Coronary artery (tissue), 2 donors: ENCODE measurements at regions not wholly inside any gene's neighbourhood (a gene's known extent, or its start where the extent isn't known, plus 50 kb on each side); places are given as distances from the start of the nearest gene placed in this dataset.

Source experiments
- DNase-seq: peaks from one replicate; pipeline ENCODE4 v3.0.0-alpha.2; 2017; ENCODE audit warnings: low spot score
- H3K27ac ChIP-seq, 2 donors: fragments of 200-600 bp; sonication (generic); one replicate each; pipeline ENCODE4 v1.5.1; 2016 to 2019
- H3K4me3 ChIP-seq: fragments of 200-600 bp; sonication (generic); 2 replicates; pipeline ENCODE4 v1.5.1; 2016; ENCODE audit warnings: mild to moderate bottlenecking, moderate library complexity
- TF ChIP-seq, protein P1 (sequence below): fragments of 200-600 bp; sonication (generic); IDR thresholded peaks from one replicate; pipeline ENCODE4 v1.5.1; 2019; ENCODE audit warnings: antibody characterized with exemption

DNA sequence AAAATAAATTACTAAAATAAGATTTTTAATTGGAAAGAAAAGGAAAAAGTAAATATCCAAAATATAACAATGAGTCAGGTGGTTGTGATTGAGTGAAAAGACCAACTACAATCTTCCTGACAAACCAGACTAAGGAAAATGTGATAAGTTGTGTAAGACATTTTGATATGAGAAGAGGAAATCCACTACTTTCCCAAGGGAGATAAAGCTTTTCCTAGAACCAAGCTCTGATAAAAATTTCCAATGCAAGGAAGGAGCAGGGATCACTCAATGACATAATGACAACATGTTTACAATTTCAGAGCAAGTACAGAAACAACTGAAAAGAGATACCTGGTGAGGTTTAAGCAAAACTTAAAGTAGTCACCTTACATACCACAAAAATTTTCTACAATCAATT is 305.1 kb upstream of the RASGEF1B start:
- Histone ChIP-seq H3K27ac (no peak overlapping the region), H3K4me3 (no peak overlapping the region)
- TF ChIP-seq, protein P1, sequence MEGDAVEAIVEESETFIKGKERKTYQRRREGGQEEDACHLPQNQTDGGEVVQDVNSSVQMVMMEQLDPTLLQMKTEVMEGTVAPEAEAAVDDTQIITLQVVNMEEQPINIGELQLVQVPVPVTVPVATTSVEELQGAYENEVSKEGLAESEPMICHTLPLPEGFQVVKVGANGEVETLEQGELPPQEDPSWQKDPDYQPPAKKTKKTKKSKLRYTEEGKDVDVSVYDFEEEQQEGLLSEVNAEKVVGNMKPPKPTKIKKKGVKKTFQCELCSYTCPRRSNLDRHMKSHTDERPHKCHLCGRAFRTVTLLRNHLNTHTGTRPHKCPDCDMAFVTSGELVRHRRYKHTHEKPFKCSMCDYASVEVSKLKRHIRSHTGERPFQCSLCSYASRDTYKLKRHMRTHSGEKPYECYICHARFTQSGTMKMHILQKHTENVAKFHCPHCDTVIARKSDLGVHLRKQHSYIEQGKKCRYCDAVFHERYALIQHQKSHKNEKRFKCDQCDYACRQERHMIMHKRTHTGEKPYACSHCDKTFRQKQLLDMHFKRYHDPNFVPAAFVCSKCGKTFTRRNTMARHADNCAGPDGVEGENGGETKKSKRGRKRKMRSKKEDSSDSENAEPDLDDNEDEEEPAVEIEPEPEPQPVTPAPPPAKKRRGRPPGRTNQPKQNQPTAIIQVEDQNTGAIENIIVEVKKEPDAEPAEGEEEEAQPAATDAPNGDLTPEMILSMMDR = no peak
- no peak for DNase-seq

DNA sequence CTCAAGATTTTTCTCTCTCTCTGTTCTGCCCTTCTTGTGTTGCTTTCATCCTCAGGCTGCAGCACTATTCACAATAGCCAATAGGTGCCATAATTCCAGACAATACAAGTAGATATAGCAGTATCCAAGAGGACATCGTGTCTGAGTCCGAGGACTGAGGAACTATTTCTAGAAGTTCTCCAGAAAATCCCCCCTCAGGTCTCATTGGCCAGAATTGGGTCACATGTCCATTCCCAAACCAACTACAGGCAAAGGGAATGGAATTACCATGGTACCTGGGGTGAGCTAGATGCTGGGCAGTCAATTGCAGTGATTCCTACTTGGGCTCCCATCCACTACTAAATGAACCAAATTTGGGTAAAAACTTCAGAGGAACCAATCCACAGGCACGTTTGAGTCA is 301.9 kb upstream of the RASGEF1B start:
- no peak for DNase-seq
- no peak overlapping the region for H3K27ac ChIP-seq

DNA sequence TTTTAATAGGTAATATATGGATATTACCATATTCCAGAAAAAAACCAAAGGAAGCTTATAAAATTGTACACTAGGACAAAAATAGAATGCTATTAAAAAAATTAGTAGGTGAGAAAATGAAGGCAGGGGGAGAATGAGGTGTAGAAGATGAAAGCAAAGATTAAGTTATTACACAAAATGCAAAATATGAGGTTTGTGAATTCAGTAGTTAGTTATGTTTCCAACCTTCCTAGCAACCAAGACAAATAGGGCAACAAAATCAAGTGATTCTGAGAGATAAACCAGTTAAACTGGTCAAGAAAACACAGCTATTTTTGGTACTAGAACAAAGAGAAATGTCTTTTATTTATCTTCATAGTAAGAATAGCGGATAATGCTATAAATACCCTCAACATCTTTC is 300.0 kb upstream of the RASGEF1B start:
- H3K4me3 ChIP-seq = no peak overlapping the region
- TF ChIP-seq, protein P1 = no peak
- DNase-seq = no peak

More for the DNA sequence above, 301.9 kb upstream of the RASGEF1B start:
- TF ChIP-seq, protein P1 = no peak
- H3K4me3 ChIP-seq = no peak overlapping the region

DNA sequence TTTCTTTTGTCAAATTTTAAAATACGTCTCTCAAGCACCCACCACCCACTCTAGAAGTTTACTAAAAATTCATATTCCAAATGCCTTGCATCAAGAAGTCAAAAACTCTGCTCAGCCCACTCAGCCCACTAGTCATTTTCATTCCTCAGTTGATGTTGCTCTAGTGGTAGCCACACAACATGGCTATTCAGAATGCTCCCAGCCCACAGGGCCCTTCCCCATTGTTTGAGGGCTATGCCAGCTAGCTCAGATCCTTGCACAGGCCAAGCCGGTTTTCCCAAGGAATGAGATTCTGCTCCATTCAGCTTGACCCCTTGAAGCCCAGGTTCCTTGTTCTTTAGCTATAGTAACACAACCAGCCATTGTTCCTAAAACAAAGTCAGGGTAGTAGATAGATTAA is 297.5 kb upstream of the RASGEF1B start:
- TF ChIP-seq, protein P1 = no peak
- H3K27ac ChIP-seq = no peak overlapping the region
- H3K4me3 ChIP-seq = no peak overlapping the region
- no peak for DNase-seq

More for the DNA sequence above, 300.0 kb upstream of the RASGEF1B start:
- H3K27ac ChIP-seq = no peak overlapping the region

GRCh38 chr4:81758574-81759264 is 287.0 kb upstream of the RASGEF1B start:
- Histone ChIP-seq H3K27ac (no peak overlapping the region), H3K4me3 (no peak overlapping the region)
- TF ChIP-seq, protein P1 = no peak
- DNase-seq = no peak

DNA sequence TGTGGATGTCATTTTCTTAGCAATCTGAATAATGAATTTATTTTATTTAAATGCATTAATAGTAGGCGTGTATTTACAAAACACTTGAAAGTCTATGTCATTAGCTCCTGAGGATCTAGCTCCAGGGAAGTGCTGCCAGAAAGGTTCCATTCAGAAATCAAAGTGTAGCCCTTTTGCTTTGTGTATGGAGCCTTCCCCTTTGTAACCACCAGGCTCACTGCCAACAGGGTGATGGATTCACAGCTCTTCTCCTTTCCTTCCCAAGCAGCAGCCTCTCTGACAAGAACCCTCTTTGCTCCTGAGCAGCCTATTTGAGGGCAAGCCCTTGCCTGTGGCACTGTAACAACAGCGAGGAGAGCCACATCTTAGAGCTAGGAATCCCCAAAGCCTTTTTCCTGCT is 286.0 kb upstream of the RASGEF1B start:
- Histone ChIP-seq H3K4me3 (no peak overlapping the region), H3K27ac (no peak overlapping the region)
- TF ChIP-seq, protein P1 = no peak
- no peak for DNase-seq

- Histone ChIP-seq H3K4me3 (no peak overlapping the region), H3K27ac (no peak overlapping the region)
- TF ChIP-seq, protein P1 = no peak
- no peak for DNase-seq
These were observed 285.3 kb upstream of the RASGEF1B start for GRCh38 chr4:81756973-81757372.
